ENCODE measurements at regions not wholly inside any gene's neighbourhood (a gene's known extent, or its start where the extent isn't known, plus 50 kb on each side); places are given as distances from the start of the nearest gene placed in this dataset.

- H2AFZ ChIP-seq (ENCODE audit: low read length), result no peak overlapping the region
- H3K27me3 ChIP-seq (ENCODE audit: control insufficient read depth in 1 of 2, insufficient read depth in 2 of 2, low read length in 2 of 2), result peaks cover 2 to 26% of the 10 kb centered on the region in 2 experiments; a peak in 3 of 5 replicates
- no peak for DNase-seq (ENCODE audit: low spot score)
- H3K9ac ChIP-seq (ENCODE audit: insufficient read depth, low read depth, low read length), result no peak overlapping the region
- H3K27ac ChIP-seq (ENCODE audit: extremely low read length, insufficient read depth, low read length), result no peak overlapping the region
- H4K20me1 ChIP-seq (ENCODE audit: insufficient read depth, low read length), result no peaks in the 10 kb centered on the region
- intact Hi-C loops (cut with micrococcal nuclease; ENCODE audit: unreplicated experiment), result no loop called here
- peaks cover 12% of the 10 kb centered on the region for H3K9me3 ChIP-seq (ENCODE audit: low read length)
- ATAC-seq, result no peak
- ChIA-PET POLR2A (no interaction called here), CTCF (ENCODE audit: low intra/inter-chr PET ratio, low total read pairs) (no interaction called here)
- no peak for TF ChIP-seq NR2F1 (CRISPR knock-in tag; IDR thresholded peaks at IDR 0.05)
- peak in 1 of 2 experiments; percentile 40; a peak in 2 of 4 replicates for TF ChIP-seq MAFK (conservative IDR thresholded peaks at IDR 0.05 in 1 of 2, IDR thresholded peaks at IDR 0.05 in 1 of 2; ENCODE audit: low read length in 2 of 2)
- no peak for TF ChIP-seq KDM4B (CRISPR knock-in tag; IDR thresholded peaks at IDR 0.05)
- no peak for FAIRE-seq
- WGBS (ENCODE audit: low lambda C conversion rate), result 26% methylated on average over 5 of the region's 5 CpGs
- no peak overlapping the region for H3K4me2 ChIP-seq (ENCODE audit: low read depth, low read length)
- BruUV-seq (replicated peaks), result no TSS peak
- no peaks in the 10 kb centered on the region for H3K36me3 ChIP-seq (replicated peaks in 1 of 2; ENCODE audit: control insufficient read depth in 1 of 2, insufficient read depth in 2 of 2, low read length in 2 of 2)
- in situ Hi-C loops (cut with HindIII; ENCODE audit: extremely low pct_ligation_motif_present, low pct_unique_long_range_greater_than_20kb), result no loop called here
- peaks cover 14% of the 10 kb centered on the region for H3K4me1 ChIP-seq (ENCODE audit: insufficient read depth, low read length)
- H3K4me3 ChIP-seq (replicated peaks in 1 of 3; ENCODE audit: insufficient read depth in 1 of 3, low read depth in 2 of 3, low read length in 3 of 3), result no peak overlapping the region
- no peaks in the 10 kb centered on the region for H3K79me2 ChIP-seq (ENCODE audit: insufficient read depth, low read length)
These were observed 121.7 kb downstream of the ZNF664 start for GRCh38 chr12:124094733-124095132.

- Histone ChIP-seq H3K27ac (ENCODE audit: extremely low read length, insufficient read depth, low read length) (no peak overlapping the region), H3K27me3 (ENCODE audit: control insufficient read depth in 1 of 2, insufficient read depth in 2 of 2, low read length in 2 of 2) (peaks cover 2 to 26% of the 10 kb centered on the region in 2 experiments; a peak in 3 of 5 replicates), H3K9me3 (ENCODE audit: low read length) (peaks cover 12% of the 10 kb centered on the region), H3K4me3 (replicated peaks in 1 of 3; ENCODE audit: insufficient read depth in 1 of 3, low read depth in 2 of 3, low read length in 3 of 3) (no peak overlapping the region), H4K20me1 (ENCODE audit: insufficient read depth, low read length) (no peaks in the 10 kb centered on the region), H2AFZ (ENCODE audit: low read length) (no peak overlapping the region), H3K36me3 (replicated peaks in 1 of 2; ENCODE audit: control insufficient read depth in 1 of 2, insufficient read depth in 2 of 2, low read length in 2 of 2) (no peaks in the 10 kb centered on the region), H3K9ac (ENCODE audit: insufficient read depth, low read depth, low read length) (no peak overlapping the region), H3K79me2 (ENCODE audit: insufficient read depth, low read length) (no peaks in the 10 kb centered on the region), H3K4me2 (ENCODE audit: low read depth, low read length) (no peak overlapping the region), H3K4me1 (ENCODE audit: insufficient read depth, low read length) (peaks cover 8% of the 10 kb centered on the region)
- no TSS peak for BruUV-seq (replicated peaks)
- intact Hi-C loops (cut with micrococcal nuclease; ENCODE audit: unreplicated experiment) (no loop called here), in situ Hi-C loops (cut with HindIII; ENCODE audit: extremely low pct_ligation_motif_present, low pct_unique_long_range_greater_than_20kb) (no loop called here)
- DNase-seq (ENCODE audit: low spot score) (no peak), ATAC-seq (no peak), FAIRE-seq (no peak)
- TF ChIP-seq ZNF513 (CRISPR knock-in tag; conservative IDR thresholded peaks at IDR 0.05), result no peak
- ChIA-PET POLR2A (no interaction called here), CTCF (ENCODE audit: low intra/inter-chr PET ratio, low total read pairs) (no interaction called here)
- WGBS (ENCODE audit: low lambda C conversion rate), result 7% methylated on average over 2 of the region's 15 CpGs
These were observed 123.1 kb downstream of the ZNF664 start for GRCh38 chr12:124096109-124096508.
